ENCODE measurements at regions not wholly inside any gene's neighbourhood (a gene's known extent, or its start where the extent isn't known, plus 50 kb on each side); places are given as distances from the start of the nearest gene placed in this dataset.

DNA sequence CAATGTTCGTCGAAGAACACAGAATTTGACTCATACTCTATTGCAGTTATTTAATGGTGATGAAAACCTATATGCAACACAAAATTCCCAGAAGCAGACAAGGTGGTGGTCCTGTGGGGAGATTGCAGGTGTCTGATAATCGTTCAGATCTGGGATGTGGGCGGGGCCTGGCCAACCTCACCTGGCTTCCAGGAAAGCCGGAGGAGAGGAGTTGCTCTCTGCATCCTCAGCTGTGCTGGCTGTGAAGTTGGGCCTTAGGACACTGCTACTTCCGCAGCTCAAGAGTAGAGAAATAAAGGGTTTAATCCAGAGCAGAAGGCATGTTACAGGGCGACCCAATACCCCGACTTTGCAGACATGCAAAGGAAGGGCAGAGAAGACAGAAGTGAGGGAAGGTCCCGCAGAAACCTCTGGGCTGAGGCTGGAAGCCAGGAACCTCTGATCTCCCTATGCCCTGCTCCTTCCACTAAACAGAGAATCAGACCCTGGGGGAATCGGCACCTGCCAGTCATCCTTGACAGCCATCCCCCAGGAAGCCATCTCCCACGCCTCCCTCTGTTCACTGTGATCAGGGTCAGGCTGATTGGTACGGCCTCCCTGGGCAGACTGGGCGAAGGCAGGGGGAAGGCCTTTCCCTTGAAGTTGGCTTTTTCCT is 590.3 kb downstream of the AJAP1 start:
- TF ChIP-seq, protein P1, sequence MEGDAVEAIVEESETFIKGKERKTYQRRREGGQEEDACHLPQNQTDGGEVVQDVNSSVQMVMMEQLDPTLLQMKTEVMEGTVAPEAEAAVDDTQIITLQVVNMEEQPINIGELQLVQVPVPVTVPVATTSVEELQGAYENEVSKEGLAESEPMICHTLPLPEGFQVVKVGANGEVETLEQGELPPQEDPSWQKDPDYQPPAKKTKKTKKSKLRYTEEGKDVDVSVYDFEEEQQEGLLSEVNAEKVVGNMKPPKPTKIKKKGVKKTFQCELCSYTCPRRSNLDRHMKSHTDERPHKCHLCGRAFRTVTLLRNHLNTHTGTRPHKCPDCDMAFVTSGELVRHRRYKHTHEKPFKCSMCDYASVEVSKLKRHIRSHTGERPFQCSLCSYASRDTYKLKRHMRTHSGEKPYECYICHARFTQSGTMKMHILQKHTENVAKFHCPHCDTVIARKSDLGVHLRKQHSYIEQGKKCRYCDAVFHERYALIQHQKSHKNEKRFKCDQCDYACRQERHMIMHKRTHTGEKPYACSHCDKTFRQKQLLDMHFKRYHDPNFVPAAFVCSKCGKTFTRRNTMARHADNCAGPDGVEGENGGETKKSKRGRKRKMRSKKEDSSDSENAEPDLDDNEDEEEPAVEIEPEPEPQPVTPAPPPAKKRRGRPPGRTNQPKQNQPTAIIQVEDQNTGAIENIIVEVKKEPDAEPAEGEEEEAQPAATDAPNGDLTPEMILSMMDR (IDR thresholded peaks at IDR 0.05): no peak
- no peak for TF ChIP-seq POLR2A (IDR thresholded peaks at IDR 0.05)
